ENCODE measurements at regions not wholly inside any gene's neighbourhood (a gene's known extent, or its start where the extent isn't known, plus 50 kb on each side); places are given as distances from the start of the nearest gene placed in this dataset.

DNA sequence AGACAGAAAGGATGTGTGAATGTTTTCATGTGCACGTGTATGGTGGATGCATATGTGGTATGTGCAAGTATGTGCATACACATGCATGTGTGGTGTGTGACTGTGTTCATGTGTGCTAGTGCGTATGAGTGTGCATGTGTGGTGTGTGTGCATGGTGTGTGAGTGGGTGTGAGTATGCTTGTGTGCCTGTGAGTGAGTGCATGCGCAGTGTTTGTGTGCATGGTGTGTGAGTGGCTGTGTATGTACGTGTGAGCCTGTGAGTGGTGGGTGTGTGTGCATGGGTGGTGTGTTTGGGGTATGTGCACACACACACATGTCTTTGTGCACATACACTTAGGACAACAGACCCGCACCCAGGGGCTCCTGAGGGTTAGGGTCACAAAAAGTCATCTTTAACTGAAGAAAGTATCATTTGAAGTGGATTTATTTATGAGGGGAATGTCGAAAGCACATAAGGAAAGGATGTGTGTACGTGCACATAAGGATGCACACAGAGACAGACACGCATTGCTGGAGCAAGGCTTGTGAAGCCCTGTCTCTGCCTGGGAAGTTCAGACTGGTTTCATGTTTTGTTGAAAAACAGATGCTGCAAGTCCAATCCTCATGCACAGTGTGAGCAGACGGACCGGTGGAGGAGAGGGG lies 237.0 kb downstream of the SYK start:
- TF ChIP-seq, protein P1, sequence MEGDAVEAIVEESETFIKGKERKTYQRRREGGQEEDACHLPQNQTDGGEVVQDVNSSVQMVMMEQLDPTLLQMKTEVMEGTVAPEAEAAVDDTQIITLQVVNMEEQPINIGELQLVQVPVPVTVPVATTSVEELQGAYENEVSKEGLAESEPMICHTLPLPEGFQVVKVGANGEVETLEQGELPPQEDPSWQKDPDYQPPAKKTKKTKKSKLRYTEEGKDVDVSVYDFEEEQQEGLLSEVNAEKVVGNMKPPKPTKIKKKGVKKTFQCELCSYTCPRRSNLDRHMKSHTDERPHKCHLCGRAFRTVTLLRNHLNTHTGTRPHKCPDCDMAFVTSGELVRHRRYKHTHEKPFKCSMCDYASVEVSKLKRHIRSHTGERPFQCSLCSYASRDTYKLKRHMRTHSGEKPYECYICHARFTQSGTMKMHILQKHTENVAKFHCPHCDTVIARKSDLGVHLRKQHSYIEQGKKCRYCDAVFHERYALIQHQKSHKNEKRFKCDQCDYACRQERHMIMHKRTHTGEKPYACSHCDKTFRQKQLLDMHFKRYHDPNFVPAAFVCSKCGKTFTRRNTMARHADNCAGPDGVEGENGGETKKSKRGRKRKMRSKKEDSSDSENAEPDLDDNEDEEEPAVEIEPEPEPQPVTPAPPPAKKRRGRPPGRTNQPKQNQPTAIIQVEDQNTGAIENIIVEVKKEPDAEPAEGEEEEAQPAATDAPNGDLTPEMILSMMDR (IDR thresholded peaks at IDR 0.05; ENCODE audit: borderline replicate concordance, extremely low read depth, low read length, poor library complexity, severe bottlenecking), result no peak
- no peak for TF ChIP-seq EZH2 (IDR thresholded peaks at IDR 0.05; ENCODE audit: borderline replicate concordance, low read depth, low read length, severe bottlenecking)

All from DND-41 (cell line).